CD4-positive, alpha-beta T cell treated with Interleukin-17A for 1 hour (primary cell): ENCODE measurements at regions not wholly inside any gene's neighbourhood (a gene's known extent, or its start where the extent isn't known, plus 50 kb on each side); places are given as distances from the start of the nearest gene placed in this dataset.

Source experiments
- DNase-seq: peaks from one replicate; pipeline ENCODE4 v3.0.0-alpha.2; 2020

- DNase-seq: no peak
Observed at GRCh38 chr5:159765760-159766517, 150.3 kb upstream of the ADRA1B start.

- no peak for DNase-seq
Observed at GRCh38 chr5:159768243-159768642, 148.0 kb upstream of the ADRA1B start.

DNA sequence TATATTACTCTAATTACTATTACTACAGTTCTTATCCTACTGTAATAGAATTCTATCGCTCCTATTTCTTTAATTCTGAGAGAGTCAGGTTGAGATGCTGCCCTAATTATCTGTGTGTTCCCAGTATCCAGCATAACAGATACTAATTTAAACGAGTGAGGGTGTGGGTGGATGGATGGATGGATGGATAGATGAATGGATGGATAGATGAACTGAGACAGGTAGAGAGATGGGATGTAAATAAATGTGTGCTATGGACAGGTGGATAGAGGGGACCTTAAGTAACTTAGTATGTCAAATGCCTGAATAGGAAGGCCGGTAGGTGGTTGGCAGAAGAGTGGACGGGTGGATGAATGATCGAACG lies 143.6 kb upstream of the ADRA1B start:
- DNase-seq: no peak

GRCh38 chr5:159773062-159773924 lies 143.0 kb upstream of the ADRA1B start:
- peak; percentile 48 for DNase-seq

- DNase-seq: no peak
Observed at GRCh38 chr5:159774476-159775031, 141.7 kb upstream of the ADRA1B start.

DNA sequence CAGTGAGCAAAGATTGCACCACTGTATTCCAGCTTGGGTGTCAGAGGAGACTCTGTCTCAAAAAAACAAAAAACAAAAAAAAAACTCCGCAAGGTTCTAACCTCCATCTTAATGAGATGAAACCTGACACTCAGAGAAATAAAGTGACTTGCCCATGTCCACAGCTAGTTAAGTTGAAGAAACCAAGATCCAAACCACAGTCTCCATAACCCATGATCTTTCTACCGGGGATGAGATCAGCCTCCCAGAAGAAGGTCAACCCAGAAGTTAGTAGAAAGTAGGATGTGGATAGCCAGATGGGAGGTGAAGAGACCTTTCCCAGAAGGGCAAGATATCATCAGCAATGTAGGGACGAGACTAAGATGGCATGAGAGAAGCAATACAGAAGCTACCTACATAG lies 140.4 kb upstream of the ADRA1B start:
- no peak for DNase-seq

DNA sequence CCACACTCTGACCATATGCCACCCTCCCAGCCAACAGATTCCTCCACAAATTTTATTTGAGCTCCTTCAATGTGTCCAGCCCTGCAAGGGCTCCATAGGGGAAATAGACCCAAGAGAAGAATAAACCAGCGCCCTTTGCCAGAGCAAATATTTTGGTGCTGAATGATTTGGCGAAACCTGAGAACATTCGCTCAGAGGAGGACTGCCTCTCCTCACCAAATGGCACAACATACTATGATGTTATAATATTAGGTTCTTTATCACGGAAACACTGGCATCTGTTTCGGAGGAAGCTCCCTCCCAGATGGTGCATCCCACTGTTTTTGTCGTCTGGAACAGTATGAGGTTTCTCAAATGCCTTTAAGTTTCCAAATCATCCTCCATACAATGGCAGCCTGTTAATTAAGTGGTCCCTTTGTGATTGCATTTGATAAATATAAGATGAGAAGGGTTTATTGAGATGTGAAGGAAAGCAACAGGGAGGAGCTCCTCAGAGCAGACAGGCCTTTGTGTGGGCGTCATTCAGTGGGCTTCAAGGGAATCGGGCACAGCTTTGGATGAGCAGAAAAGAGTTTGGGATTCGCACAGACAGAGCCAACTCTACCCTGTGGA lies 139.1 kb upstream of the ADRA1B start:
- no peak for DNase-seq

DNA sequence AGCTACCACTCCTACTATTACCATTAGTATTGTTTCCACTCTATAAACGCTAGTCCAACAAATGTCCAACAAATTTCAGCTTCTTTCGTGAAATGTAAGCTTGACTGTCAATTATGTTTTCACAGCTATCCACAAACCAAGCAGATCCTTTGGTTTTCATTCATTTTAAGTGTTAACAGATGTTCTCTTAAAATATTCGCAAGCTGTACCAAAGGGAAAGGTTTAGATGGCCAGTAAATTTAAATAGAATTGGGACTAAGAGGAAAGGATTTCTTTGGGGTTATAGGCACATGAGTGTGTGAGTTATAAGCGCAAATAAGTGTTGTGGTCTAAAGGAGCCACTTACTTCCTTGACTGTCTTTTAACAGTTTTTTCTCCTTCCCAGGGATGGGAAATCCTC lies 136.8 kb upstream of the ADRA1B start:
- DNase-seq: no peak

DNA sequence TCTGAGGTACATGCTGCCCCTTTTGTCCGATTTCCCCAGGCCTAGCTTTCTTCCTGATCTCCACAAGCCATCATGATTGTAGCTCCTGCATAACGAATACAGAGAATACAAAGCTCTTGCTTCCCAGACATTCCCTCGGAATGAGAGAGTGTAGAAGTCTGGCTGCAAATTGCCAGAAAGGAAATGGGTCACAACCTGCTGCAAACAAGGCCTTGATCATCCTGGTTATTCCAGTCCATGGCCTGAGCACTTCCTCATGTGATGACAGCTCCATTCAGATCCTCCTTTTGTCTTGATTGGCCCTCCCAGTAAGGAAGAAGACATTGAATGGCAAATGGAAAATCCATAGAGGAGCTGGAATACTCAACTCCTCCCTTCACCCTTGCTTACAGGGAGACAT lies 136.0 kb upstream of the ADRA1B start:
- no peak for DNase-seq

GRCh38 chr5:159781626-159782157 lies 134.6 kb upstream of the ADRA1B start:
- no peak for DNase-seq

DNA sequence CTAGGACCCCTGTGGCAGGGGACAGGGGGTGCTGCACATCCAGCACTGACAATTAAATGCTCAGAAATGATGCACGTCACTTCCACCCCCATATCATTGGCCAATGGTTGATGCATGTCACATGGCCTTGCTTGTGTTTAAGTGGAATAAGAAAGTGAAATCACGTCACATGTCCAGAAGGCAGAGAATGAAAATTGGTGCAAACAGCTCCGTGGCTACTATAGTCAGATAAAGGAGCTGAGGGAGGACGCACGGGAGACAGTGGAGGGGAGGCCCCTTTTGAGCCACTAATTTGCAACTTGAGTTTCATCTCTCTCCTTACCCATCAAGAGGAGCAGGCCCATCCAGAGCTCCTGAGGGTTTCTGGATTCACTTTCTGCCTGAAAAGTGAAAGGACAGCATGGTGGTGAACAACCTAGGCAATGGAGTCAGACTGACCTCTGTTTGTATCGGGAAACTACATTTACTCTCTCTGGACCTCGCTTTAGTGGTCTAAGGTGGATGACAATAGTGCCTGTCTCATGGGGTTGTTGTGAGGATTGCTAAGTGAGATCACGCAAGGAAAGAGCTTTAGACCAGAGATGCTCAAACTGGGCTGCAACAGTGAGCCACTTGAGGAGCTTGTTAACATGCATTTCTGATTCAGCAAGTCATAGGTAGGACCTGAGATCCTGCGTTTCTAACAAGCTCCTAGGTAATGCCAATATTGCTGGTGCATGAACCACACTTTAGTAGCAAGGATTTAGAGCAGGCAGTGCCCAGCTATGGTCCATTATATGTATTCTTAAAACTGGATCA lies 133.9 kb upstream of the ADRA1B start:
- DNase-seq: no peak

- DNase-seq: no peak
Observed at GRCh38 chr5:159782995-159783300, 133.3 kb upstream of the ADRA1B start.

DNA sequence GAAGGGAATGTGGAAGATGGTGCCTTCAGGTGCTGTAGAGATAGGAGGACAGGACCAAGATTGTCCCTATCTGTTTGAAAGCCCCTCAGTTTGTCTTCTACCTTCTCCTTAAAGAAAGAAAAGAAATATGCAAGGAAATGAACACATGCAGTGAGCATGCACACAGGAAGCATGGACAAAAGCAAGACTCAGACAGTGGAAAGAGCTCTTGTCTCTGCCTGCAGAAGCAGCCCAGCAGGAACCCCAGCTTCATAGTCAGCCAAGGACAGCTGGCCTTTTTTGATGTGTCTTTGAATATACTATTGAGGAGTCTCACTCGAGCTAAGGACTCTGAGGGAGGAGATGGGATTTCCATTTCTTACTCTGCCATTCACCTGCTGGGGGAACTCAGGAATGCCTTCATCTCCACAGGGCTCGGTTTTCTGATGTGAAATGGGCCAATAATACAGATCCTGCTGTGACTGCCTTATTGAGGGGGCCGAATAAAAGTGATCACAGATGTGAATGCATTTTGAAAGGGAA lies 132.5 kb upstream of the ADRA1B start:
- DNase-seq: no peak

GRCh38 chr5:159784993-159785392 lies 131.3 kb upstream of the ADRA1B start:
- DNase-seq: no peak

DNA sequence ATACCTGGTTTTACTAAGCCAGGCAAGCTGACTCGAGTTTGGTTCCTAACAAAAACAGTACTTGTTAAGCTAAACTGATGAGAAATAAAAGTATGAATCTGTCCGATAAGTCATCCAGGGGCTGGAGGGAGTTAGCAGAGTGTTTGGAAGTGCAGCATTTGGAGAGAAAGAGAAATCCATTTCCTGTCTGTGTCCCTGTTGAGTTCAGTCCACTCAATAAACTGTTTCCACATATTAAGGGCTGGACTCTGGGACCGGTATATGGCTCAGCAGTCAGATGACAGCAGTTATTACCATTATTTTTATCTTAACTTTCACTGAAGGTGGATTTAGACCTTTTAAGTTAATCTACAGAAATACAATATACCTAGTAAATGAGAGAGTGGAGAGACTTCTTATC lies 130.6 kb upstream of the ADRA1B start:
- no peak for DNase-seq

DNA sequence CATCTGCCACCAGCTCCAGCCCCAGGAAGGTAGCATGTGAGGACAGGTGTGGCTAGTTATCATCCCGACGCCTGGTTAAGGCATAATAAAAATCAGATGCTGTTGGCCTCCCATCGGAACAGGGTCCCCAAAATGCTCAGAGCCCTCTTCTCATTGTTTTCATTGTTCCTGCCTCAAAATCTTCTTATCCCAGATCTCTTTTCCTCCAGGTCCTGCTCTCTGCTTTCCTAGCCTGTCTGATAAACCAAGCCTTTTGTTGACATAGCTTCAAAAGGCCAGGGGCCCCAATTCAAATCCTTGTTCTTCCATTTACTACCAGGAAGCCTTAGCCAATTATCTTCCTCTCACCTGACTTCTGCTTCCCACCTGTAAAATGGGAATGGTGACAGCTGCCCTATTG lies 130.1 kb upstream of the ADRA1B start:
- no peak for DNase-seq

DNA sequence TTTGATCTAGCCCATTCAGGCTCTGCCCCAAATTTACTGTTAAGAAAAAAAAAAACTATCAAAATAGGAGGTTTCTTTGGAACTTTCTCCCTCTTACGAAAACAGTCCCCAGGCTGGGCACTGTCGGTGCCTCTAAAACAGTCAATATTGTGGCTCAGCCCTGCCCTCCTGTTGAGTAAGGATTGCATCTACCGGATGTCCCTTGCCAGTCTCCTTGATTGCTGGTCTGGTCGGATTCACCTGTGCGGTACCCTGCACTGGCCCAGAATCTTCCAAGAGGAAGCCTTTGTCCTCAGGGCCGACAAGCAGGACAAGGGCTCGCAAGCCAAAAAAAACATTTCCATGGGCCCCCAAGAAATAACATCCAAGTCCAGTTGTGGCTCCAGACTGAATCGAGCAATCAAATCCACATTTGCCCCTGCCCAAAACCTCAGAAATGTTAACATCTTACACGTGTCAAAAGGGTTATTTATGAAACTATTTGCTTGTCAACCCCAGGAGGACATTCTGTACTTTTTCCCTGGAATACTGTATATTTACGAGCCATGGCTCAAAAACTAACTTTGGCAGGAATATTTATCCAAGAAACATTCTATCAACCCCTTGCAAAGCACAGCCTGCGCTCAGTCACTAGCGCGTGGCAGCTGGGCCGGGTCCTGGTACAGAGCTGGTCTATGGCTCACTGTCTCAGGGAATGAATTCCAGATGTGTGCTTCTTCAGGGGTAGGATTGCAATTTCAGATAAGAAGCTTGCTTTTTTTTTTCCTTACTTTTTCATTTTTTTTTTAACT lies 129.2 kb upstream of the ADRA1B start:
- DNase-seq: no peak

DNA sequence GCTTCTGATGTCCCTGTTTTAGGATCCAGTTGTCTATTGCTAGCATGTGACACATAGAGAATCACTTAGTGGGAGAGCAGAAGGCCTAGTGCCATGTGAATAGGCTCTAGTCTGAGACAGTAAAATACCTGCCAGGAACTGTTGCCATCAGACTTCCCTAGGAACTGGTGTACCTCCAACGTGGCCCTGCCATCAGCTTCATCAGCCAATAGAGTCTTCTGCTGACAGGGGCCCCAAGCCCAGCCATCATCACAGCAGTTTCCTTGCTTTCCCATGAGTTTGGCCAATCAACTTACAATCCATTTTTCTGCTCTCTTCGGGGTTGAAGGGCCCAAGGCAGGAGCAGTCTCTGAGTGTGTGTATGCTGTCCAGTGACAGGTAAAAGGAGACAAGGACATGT lies 128.4 kb upstream of the ADRA1B start:
- no peak for DNase-seq

- no peak for DNase-seq
Observed at GRCh38 chr5:159788835-159789331, 127.4 kb upstream of the ADRA1B start.

- no peak for DNase-seq
Observed at GRCh38 chr5:159792180-159792579, 124.1 kb upstream of the ADRA1B start.

DNA sequence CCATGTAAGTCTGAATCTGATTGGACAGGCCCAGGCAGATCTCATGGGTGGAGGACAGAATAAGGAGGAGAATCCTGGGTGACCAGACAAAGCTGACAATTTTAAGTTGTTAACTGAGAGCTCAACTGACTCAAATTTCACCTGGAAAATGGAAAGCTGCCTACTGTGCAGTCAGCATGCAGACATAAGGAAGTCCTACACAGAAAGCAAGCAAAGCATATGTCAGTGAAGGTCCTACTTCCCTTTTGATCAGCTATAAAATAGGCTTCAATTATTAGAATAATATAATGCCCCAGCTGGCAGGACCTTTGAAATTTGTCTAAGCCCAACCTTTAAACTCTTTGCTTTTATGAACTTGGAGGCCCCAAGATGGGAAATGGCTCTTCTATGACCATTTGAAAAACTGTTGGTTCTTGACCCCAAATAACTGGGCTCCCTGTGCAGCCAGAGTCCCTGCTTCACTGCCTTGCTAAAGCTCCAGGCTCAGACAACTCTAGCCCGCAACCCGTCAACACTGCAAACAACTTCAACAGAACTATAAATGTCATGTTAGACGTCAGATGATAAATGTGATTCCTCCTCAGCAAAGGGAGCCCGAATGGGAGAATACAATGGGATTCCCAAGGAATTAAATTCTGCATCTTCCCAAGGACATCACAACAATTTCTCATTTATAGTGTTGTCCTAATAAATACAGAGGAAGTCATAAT lies 118.9 kb upstream of the ADRA1B start:
- DNase-seq: no peak
